HG02973 (cell line): ENCODE measurements at regions not wholly inside any gene's neighbourhood (a gene's known extent, or its start where the extent isn't known, plus 50 kb on each side); places are given as distances from the start of the nearest gene placed in this dataset.
A peak's percentile ranks its signal among the peaks of the same experiment; 100 is the strongest.

Experiments
- ATAC-seq: cut with Tn5 transposase; IDR thresholded peaks from one replicate; pipeline ENCODE4 v1.9.1; 2021; ENCODE audit warnings: moderate library complexity; ENCODE audit not compliant: unreplicated experiment

DNA sequence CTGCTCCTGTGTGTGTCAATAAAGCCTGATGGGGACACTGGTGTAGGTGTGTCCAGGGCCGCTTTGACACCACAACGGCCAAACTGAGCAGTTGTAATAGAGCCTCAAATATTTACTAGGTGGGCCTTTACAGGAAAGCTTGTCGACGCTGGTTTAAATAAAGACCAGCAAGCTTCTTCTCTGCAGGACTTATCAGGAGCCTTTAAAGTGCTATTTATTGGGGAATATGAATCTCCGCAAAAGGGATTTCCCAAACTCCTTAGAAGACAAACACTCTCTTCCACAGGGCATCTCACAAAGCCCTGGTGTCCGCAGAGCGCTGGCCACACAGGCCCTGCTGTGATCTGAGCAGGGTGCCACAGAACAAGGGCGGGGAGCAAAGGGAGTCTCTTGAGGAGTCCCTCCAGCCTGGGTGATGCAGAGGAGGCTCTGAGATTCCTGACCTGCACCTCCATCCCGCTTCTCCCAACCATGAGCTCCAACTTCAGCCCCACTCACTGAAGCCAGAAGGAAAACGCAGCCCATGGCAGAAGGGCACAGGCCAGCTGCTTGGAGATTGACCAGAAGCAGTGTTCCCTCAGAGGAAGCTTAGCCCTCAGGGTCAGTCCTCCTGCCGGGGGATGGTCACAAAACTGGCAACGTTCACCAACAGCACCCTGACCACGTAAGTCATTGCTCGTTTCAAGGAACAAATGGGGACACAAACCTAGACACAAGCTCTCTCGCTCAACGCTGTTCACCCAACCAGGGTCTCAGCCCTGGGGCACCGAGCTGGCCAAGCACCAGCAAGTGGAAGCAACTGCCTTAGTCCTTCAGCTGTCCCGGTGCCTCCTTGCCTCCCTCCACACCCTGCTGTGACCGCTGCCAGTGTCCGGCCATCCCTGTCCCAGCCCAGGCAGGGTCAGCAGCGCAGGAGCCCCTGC is 129.5 kb downstream of the OAT start:
- no peak for ATAC-seq

DNA sequence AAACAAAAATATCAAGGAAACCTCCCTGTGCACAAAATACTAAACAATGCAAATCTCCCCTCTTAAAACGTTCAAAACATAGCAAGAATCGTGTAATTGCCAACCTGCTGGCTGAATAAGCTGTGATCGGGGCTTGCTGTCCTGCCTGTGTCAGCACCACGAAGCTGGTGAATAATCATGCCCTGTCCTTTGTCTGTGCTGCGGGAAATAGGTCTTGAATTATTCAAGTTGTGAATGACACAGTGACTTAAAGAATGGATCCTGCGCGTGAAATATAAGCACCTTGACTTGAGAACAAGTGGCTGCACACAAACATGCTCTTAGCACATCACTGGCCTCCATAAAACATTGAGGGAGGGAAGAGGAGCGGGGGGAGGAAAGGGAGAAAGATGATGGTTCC is 130.2 kb downstream of the OAT start:
- ATAC-seq = no peak

DNA sequence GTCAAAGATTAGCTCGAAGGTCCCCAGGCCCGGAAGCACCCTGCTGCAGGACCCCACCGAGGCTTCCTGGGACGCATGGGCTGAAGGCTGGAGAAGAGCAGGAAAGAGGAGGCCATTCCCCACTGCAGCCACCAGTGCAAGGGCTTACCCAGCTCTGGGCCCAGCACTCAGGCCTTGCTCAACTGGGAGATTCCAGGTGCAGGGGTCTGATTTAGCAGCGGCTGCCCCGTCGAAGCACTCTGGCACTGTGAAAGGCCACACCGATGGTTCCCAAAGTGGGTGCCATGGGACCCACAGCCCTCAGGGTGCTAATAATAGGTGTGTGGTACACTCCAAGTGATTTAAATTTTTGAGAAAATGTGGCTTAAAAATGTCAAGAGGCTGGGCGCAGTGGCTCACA is 130.9 kb downstream of the OAT start:
- ATAC-seq = no peak

GRCh38 chr10:124287071-124287685 is 131.5 kb downstream of the OAT start:
- no peak for ATAC-seq

DNA sequence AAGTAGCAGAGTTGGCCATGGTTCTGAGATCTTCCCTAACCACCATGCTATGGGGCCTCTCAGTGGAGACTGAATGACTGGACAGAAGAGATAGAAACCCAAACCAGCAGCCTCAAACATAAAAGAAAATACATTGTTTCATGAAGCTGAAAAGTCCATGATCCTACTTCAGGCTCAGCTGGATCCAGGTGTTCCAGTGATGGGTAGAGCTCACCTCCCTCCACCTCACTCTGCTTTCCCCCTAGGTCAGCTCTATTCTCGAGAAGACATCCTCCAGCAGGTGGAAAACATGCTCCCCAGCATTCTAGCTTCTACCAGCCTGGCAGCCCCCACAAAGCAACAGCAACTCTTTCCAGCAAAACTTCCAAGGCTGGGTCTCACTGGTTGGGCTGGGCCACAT is 132.1 kb downstream of the OAT start:
- no peak for ATAC-seq

- peak; percentile 81 for ATAC-seq
These were observed 132.9 kb downstream of the OAT start for GRCh38 chr10:124285587-124286527.

- ATAC-seq = no peak
These were observed 134.8 kb downstream of the OAT start for GRCh38 chr10:124283949-124284250.

DNA sequence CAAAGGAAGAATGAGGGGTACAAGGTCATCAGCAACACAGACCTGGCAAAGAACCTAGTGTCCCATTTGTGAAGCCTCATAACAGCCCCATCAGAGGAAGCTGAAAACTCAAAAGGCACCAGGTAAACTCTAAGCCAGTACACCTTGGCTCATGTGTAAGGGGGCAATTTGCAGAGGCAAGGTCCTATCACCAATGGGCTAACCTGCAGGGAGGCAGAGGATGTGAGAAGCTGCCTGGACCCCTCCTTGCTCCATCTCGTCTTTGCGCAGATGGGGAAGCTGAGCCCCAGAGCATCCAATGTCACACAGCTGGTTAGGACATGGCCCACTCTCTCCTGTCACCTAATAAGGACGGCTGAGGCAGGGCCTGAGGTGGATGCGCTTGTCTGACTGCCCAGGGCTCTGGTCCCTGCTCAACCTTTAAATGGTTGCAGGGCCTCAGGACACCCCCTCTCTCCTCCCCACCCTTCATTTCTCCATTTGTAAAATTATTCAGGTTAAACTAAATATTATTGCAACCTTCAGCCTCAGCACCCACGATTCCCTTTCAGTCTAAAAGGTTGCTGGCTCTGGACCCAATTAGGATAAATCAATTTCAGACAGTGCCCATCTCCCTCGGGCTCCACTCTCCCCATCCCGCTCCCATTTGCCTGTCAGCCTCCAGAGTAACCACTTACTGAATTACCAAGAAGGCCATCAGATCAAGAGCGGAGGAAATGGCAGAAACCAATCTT is 135.3 kb downstream of the OAT start:
- ATAC-seq = no peak

DNA sequence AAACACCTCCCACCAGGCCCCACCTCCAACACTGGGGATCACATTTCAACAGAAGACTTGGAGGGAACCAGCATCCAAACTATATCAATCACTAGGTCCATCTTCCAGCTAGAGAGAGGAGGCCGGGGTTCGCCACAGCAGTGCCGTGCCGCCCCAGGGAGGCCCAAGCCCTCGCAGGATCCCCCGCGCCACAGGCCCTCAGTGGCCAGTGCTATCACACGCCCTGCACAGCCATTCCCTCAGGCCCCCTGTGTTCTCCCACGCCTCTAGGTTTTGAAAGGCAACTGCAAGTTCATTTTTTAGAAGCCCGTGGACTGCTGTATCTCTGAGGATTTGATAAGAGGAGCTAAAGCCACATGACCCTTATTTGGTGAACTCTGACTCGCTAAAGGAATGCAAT is 136.4 kb downstream of the OAT start:
- no peak for ATAC-seq

DNA sequence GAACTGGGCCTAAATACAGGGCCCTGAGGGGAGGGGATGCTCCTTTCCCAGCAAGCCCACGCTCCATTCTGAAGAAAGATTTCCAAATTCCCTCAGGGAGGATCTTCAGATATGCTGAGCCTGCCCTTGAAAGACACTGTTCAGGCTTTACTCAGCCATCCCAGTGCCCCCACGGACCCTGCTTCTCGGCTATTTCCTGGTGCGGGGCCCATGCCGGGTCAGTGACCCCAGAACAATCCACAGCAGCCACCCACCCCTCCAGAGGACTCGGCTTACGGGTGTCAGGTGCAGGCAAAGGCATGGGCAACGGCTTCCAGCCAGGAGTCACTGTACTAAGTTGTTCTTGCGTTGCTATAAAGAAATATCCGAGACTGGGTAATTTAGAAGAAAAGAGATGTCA is 137.1 kb downstream of the OAT start:
- ATAC-seq = no peak

GRCh38 chr10:124280916-124281315 is 137.8 kb downstream of the OAT start:
- no peak for ATAC-seq

DNA sequence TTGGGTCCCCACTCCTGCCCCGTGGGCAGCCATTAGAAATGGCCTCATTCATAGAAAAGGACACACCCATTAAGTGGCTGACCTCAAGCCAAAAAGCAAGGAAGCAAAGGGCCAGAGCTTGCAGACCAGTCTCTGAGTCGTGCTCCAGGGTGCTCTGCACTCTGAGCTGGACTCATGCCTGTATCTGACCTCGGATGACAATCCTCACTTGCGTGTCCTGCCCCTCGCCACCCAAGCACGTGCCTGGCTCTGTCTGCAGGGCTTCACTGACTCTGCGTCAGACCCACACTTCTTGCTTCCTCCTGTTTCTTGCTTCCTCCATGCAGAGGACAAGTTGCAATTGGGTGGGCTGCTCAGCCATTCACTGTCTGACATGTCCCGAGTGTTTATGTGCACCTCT is 138.8 kb downstream of the OAT start:
- no peak for ATAC-seq

- ATAC-seq = no peak
These were observed 139.4 kb downstream of the OAT start for GRCh38 chr10:124279298-124279697.

DNA sequence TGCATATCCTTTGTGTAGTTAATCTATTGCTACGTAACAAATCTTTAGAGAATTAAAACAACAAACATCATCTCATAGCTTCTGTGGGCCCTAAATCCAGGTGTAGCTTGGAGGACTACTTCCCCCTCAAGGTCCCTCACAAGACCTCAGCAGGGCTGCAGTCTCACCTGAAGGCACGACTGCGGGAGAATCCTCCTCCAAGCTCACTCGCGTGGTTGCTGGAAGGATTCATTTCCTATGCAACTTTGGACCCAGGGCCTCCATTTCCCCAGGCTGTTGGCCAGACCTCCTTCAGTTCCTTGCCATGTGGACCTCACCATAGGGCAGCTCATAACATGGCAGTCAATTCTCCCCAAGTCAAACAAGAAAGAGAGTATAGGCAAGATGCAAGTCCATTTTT is 140.4 kb downstream of the OAT start:
- ATAC-seq = no peak

- no peak for ATAC-seq
These were observed 145.6 kb downstream of the OAT start for GRCh38 chr10:124273141-124273540.

DNA sequence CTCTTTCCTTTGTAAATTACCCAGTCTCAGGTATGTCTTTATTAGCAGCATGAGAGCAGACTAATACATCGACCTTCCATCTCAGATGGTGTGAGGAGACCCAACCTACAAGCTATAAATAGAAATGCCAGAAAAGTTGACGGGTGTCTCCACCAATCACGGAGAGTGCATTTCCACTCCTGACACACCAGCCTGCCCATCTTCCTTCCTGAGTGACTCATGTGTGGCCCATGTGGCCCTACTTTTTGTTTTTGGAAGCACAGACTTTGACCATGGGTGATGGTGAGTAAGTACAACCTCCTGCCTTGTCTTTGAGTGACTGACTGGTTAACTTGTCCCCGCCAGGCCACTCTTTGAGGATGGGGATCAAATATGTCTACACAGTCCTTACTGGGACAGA is 147.0 kb downstream of the OAT start:
- ATAC-seq = no peak

GRCh38 chr10:124270530-124271327 is 148.0 kb downstream of the OAT start:
- no peak for ATAC-seq

DNA sequence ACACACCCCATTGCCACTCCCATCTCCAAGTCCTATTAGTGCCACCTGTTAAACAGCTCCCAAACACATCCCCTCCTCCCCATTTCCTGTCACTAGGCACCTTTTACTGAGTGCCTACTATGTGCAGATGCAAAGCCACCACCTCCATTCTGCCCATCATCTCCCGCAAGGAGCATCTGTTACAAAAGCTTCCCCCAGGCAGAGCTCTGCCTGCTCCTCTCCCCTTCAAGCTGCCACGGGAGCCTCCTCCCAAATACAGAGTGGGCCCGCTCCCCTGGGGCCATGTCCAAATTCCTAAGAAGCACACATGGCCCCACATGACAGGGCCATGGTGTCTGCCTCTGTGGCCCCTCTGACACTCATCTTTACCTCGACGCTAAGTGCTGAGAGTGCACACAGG is 149.7 kb downstream of the OAT start:
- ATAC-seq = no peak

DNA sequence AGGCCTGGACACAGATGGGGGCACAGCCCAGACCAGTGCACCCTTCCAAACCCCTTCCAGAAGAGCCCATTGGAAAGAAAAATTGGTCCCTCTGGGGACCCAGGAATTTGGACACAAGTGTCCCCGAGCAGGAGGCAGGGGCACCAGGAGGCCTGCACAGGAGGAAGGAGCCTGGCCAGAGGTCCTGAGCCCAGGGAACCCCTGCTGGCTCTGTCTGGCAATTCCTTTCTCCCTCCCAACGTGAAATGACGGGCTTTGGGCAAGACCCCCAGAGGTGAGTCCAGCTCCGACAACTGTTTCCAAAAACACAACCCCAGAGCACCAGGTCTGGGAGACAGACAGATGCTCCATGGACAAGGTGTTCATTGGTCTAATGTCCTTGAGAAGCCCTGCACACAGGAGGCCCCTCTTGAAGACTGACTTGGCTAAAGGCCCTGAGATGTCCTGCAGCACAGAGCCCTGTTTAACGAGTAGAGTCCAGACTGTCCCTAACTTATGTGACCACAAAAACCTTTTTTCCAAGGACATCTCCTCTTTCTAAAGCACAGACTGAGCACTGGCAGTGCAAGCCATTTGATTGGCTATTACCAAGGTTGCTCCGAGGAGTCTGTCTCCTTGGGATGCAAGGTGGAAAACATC is 150.7 kb downstream of the OAT start:
- ATAC-seq = no peak
